Left cardiac atrium (tissue), 4 donors: ENCODE measurements at regions not wholly inside any gene's neighbourhood (a gene's known extent, or its start where the extent isn't known, plus 50 kb on each side); places are given as distances from the start of the nearest gene placed in this dataset.
A peak's percentile ranks its signal among the peaks of the same experiment; 100 is the strongest.

Source experiments
- ATAC-seq, 2 donors: fragments of 200-7000 bp; cut with Tn5 transposase; one replicate each; pipeline ENCODE4 v1.9.1; 2020; ENCODE audit warnings: mild to moderate bottlenecking in 2 of 2, moderate library complexity in 2 of 2
- DNase-seq: peaks from one replicate; pipeline ENCODE4 v3.0.0-alpha.2; 2020
- intact Hi-C, 2 donors: fragments of 100-400 bp; cut with DNase I; formaldehyde crosslinking; loops; one replicate each; pipeline versions ENCODE4 v1.14.1 to v1.15.1; 2022 to 2023
- donor health status: DM: no; HTN: yes; CAD: no.
- donor health status: DM: no; HTN: yes; CAD: no; lungs with severe emphysema.
- donor health status: DM: yes; HTN: yes; CAD: no.
- donor health status: Dilated cardiomyopathy.

DNA sequence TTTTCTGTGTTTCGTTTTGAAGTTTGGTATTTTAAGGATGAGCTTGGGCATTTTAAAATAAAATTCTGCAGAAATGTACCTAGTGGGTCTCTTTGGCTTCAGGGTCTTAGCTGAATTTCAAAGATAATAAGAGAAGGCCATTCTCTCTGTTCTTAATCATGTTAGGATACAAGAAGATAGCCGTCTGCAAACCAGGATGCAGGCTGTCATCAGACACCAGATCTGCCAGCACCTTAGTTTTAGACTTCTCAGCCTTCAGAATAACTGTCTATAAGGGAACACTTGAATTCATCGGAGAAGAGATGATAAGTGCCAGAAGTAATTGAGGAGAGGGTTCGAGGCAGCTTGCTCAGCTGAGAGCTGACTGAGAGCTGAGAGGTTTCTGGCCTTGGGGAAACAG is 202.1 kb downstream of the REEP3 start:
- intact Hi-C loops = loop anchor here in 1 of 2 donors (5.0 kb wide), 1 partner anchor 506 kb away; no protein-coding TSS in a partner anchor
- DNase-seq = no peak
- ATAC-seq = no peak

DNA sequence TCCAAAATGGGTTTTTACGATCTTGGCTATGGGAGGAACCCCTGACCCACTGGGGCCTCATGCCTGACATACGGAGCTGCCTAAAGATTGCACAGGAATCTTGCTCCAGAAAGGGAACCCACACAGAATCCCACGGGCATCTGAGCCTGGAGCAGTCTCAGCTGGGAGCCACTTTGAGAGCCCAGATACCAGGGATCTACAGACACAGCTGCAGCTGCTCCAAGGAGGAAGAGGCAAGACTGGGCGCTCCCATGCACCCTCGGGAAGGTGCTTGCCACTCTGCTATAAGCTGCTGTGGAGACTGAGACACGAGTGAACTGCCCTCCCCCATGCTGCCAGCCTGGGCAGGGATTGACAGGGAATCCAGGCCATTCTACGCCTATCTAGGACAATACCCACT is 202.5 kb downstream of the REEP3 start:
- intact Hi-C loops = loop anchor here in 1 of 2 donors (5.0 kb wide), 1 partner anchor 506 kb away; no protein-coding TSS in a partner anchor
- DNase-seq = no peak
- ATAC-seq = no peak

DNA sequence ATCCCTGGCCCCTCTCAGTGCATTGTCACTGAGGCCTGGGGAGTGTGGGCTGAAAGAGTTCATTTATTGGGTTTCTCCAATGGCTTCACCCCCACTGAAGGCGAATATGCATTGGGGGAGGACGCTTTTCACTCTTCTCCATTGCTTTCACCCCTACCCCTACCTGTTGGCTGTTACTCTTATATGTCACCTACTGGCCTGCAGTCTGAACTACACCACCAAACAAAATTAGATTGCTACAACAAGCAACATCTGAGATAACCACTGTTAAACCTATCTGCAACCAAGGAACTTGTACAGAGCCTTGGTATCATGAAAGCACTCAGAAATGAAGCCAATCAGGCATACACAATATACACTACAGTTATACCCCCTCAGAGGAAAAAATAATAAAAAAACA is 203.7 kb downstream of the REEP3 start:
- ATAC-seq = no peak
- intact Hi-C loops = loop anchor here in 1 of 2 donors (5.0 kb wide), 1 partner anchor 508 kb away; no protein-coding TSS in a partner anchor
- DNase-seq = no peak

DNA sequence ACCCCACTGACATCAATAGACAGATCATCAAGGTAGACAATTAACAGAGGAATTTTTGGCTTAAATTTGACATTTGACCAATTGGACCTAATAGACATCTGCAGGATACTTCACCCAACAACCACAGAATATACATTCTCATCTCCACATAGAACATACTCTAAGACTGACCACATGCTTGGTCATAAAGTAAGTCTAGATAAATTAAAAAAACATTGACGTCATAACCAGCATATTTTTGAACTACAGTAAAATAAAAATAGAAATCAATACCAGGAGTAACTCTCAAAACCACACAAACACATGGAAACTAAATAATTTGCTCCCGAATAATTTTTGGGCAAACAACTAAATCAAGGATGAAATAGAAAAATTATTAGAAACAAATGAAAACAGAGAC is 205.7 kb downstream of the REEP3 start:
- ATAC-seq (no peak), DNase-seq (no peak)
- intact Hi-C loops = no loop called here

DNA sequence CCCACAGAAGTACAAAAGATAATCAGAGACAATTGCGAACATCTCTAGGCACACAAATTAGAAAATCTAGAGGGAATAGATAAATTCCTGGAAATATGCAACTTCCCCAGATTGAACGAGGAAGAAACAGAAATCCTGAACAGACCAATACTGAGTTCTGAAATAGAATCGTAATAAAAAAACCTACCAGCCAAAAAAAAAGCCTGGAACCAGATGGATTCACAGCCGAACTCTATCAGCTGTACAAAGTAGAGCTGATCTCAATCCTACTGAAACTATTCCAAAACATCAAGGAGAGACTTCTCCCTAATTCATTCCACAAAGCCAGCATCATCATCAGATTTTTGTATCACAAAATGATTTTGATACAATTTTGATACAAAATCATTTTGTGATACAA is 206.4 kb downstream of the REEP3 start:
- ATAC-seq (no peak), DNase-seq (no peak)
- intact Hi-C loops = no loop called here

DNA sequence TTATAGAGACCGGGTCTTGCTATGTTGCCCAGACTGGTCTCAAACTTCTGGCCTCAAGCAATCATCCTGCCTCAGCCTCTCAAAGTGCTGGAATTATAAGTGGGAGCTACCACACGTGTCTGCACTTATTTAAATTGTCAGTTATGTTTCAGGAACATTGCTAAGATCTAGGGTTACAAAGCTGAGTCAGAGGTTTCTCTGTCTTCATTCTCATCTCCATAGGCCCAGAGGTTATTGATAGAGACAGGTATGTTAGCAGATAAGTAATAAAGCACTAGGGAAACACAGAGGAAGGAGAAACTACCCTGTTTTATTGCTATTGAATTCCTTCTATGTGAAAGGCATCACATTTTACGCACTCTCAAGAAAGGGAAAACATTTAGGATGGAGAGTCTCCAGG is 214.1 kb downstream of the REEP3 start:
- intact Hi-C loops = no loop called here
- no peak for ATAC-seq
- no peak for DNase-seq

DNA sequence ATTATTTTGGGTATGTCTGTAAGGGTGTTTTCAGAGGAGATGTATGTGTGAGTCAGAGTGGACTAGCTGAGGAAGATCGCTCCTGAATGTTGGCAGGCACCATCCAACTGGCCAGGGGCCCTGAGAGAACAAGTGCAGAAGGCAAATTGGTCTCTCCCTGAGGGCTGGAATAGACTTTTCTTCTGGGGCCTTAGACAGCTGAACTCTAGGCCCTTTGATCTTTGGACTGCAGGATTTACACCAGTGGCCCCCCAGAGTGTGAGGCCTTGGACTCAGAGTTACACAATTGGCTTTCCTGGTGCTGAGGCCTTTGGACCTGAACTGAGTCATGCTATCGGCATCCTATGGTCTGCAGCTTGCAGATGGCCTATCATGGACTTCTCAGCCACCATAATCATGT is 217.2 kb downstream of the REEP3 start:
- ATAC-seq (peak in 1 of 2 donors; percentile 87), DNase-seq (no peak)
- intact Hi-C loops = no loop called here

DNA sequence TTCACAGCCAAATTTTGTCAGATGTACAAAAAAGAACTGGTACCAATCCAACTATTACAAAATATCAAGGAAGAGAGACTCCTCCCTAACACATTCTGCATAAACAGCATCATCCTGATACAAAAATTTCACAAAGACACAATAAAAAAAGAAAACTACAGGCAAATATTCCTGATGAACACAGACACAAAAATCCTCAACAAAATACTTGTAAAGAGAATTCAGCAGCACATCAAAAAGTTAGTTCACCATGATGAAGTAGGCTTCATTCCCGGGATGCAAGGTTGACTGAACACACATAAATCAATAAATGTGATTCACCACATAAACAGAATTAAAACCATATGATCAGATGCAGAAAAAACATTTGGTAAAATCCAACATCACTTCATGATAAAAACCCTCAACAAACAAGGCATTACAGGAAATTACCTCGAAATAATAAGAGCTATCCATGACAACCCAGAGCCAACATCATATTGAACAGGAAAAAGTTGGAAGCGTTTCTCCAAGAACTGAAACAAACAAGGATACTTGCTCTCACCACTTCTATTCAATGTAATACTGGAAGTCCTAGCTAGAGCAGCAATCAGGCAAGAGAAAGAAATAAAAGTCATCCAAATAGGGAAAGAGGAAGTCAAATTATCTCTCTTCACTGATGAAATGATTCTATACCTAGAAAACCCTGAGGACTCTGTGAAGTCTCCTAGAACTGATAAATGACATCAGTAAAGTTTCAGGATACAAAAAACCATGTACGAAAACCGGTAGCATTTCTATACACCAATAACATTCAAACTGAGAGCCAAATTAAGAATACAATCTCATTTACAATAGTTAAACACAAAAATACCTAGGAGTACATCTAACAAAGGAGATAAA is 223.1 kb downstream of the REEP3 start:
- intact Hi-C loops = no loop called here
- ATAC-seq = peak in 1 of 2 donors; percentile 47
- DNase-seq = no peak

DNA sequence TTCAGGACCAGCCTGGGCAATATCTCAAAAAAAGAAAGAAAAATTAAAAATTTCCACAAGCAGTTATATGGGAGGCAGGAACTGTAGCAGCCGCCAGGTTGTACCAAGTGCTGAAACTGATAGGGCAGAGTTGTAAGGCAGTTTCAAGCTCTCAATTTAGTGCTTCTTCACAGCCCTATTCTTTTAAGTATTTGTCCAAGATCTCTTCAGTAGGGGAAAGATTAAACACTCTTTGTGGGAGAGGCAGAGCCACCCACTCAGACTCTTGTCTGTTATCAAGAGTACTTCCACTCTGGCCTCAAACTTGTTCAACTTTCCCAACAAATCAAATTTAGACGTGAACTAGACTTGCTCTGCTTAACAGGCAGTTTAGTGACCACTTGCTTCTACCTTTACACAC is 228.7 kb downstream of the REEP3 start:
- ATAC-seq = no peak
- DNase-seq = no peak
- intact Hi-C loops = no loop called here

DNA sequence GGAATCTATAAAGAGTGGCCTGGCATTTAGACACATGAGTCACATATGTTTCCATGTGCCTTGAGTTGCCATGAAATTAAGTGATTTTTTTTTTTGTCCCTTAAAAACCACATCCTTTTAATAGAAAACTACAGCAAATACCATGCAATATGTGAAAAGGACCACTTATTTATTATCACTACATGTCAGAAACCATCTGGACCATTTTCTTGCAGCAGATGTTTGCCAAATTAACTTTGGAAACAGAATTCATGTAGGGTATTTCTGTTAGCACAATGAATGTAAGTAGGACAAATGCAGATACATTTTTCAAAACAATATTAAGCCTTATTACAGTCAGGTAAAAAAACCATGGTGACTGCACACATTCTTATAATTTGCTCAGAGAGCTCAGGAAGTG is 230.6 kb downstream of the REEP3 start:
- ATAC-seq (no peak), DNase-seq (no peak)
- intact Hi-C loops = no loop called here

DNA sequence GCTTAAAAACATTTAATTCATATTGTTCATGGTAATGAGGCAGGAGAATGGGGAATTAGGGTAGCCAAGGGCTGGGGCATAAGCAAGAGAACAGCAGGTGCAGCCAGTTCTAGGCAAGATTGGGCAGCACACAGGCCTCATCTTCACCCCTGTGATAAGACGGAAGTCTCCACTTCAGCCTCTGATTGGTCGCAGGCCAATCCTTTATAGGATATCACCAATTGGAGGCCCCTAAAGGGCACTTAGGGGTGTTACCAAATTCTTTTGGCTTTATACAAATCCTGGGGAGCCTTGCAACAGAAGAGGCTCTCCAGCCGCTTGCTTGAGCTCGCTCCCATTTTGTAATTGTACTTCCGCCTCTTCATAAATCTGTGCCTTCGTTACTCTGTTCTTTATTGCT is 231.1 kb downstream of the REEP3 start:
- DNase-seq (no peak), ATAC-seq (no peak)
- intact Hi-C loops = no loop called here

DNA sequence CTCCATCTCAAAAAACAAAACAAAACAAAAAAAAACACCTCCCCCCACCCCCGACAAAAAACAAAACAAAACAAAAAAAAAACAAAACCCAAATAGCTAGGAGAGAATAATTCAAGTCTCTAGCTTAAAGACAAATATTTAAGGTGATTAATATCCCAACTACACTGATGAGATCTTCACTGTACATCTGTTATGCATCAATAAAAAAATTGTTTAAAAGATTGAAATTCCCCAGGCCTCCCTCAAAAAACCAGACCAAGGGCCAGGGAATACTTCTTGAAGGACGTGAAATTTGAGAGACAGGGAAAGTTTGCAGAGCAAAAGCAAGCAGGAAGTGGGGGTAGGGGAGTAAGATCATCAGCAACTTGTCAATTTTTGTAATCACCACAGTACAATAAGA is 232.6 kb downstream of the REEP3 start:
- no peak for DNase-seq
- no peak for ATAC-seq
- intact Hi-C loops = no loop called here

DNA sequence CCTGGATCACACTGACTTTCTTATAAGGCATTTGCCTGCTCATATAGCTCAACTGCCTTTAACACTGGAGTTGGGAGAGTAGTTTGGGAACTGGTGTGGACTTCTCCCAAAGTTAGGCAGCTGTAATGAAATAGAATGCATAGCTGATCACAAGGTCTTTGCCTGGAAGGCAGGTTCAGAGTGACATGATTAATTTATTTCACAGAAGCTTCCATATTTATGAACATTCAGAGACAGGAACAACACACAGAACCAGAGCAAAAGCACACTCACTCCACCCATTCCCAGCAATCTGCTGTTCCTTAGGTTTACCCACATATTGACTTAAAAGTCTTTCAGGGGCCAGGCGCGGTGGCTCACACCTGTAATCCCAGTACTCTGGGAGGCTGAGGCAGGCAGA is 234.2 kb downstream of the REEP3 start:
- DNase-seq (no peak), ATAC-seq (no peak)
- intact Hi-C loops = no loop called here

DNA sequence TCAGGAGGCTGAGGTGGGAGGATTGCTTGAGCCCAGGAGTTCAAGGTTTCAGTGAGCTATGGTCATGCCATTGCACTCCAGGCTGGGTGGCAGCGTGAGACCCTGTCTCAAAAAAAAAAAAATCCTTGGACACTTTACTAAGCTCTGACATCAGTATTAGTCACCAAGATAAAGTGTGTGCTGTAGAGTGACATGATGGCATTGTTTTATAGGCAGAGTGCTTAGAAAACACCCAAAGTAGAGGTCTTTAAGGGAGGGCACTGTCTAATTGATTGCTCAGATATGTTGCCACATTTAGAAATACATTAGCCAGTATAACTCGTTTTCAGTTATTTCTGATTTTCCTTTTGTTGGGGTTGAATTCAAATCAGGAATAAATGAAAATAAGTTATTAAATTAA is 235.9 kb downstream of the REEP3 start:
- DNase-seq = no peak
- ATAC-seq = no peak
- intact Hi-C loops = no loop called here

DNA sequence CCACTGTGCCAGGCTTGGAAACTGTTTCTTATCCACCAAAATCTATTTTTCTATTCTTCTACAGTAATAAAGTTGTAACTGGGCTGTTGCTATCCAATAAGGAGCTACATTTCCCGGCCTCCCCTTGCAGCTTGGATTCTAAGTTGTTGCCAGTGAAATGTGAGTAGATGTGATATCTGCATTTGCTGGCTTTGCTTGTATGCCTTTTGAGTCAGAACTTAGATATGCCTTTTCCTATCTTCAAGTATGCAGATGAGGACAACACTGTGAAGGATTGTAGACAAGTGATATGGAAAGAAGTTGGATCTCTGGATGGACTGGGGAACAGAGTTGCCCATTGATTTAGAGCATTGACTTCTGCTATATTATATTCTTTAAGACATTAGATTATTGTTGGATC is 236.9 kb downstream of the REEP3 start:
- ATAC-seq (peak in 1 of 2 donors; percentile 80), DNase-seq (no peak)
- intact Hi-C loops = no loop called here

DNA sequence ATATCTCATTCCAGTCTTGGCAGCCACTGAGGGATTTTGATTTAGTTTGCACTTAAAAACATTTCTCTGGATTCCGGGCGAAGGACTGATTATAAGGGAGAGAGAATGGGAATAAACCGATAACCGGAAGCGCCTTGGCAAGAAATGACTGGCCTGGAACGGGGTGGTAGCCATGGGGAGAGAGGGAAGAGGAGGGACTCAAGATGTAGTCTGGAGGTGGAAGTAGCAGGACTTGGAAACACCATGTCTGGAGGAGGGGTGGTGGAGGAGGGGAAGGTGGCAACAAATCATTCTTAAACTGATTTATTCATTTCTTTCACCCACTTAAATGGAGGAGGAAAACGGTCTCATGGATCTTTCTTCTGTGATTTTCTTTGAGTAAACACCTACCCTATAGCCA is 238.1 kb downstream of the REEP3 start:
- ATAC-seq (peak; percentile 20 to 68), DNase-seq (no peak)
- intact Hi-C loops = no loop called here

DNA sequence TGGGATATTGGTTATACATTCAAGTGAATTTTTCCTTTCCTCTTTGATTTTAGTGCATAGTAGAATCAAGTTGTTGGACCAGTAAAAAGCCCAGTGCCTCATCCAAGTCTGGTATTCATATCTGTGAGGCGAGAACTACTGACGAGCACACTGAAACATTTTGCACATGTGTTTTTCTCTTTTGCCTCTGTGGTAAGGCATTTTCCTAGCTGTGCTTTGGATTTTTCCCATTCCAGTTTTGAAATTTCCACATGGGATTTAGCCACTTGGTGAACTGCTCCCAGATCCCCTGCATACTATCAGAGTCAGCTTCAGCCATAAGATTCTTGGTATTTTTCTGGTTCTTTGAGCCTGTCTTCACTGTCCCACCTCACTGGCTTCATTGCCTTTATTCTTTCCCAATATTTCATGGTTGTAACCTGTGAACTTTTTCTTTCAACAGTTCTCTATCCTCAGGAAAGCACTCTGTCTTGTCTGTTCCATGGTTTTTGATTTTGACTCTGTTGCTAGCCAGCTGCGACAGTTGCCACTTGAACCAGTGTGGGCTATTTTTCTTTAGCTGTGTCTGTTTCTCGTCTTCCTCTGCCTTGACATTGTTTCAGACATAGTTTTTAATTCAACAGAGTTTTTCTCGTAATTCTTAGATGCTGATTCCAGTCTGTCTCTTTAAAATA is 239.0 kb downstream of the REEP3 start:
- ATAC-seq = peak; percentile 41 to 50
- intact Hi-C loops = no loop called here
- no peak for DNase-seq

DNA sequence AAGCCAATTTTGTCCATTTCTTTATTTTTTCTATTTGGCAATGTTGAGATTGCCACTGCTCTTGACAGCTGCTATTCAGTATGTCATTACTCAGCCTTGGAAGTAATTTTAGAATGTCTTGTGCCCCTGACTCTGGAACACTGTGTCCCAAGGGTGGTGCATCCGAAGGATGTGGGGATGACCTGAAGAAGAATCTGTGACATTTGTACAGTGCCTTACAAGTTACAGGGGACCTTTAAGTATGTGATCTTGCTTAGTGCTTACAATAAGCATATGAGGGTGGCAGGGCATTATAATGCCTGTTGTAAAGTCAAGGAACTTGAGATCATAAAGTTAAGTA is 239.5 kb downstream of the REEP3 start:
- peak in 1 of 2 donors; percentile 24 for ATAC-seq
- intact Hi-C loops = no loop called here

DNA sequence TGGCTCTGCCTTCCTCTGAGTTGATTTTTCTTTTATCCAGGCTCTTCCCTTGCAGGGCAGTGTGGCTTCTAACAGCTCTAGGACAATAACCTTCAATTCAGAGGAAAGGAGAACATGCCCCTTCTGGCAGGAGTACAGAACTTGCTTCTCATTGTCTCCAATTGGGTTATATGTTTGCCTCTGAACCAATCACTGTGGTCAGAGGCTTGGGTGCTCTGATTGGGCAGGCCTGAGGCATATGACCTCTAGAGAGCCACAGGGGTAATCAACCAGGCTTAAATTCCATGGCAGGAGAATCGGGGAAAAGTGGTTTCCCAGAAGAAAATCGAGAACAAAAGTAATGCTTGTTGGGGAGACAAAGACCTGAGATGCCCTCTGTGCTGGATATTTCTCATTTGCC is 240.0 kb downstream of the REEP3 start:
- no peak for ATAC-seq
- intact Hi-C loops = no loop called here
- DNase-seq = no peak

More for the DNA sequence above, 239.5 kb downstream of the REEP3 start:
- DNase-seq = no peak

DNA sequence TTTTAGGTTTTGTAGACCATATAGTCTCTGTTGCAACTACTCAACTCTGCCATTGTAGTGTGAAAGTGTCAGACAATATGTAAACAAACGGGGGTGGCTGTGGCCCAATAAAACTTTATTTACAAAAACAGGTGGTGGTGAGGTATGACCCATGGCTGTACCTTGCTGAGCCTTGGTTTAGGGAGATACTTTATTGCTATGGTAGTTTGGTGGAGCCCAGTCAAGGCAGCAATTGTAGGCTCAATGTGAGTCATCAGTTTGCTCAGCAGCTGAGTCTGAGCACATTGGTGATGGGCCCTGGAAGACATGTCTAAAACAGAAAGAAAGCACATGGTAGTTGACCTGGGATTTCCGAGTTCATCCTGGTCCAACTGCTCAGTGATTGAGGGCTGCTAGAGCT is 242.5 kb downstream of the REEP3 start:
- intact Hi-C loops = no loop called here
- ATAC-seq (no peak), DNase-seq (no peak)

DNA sequence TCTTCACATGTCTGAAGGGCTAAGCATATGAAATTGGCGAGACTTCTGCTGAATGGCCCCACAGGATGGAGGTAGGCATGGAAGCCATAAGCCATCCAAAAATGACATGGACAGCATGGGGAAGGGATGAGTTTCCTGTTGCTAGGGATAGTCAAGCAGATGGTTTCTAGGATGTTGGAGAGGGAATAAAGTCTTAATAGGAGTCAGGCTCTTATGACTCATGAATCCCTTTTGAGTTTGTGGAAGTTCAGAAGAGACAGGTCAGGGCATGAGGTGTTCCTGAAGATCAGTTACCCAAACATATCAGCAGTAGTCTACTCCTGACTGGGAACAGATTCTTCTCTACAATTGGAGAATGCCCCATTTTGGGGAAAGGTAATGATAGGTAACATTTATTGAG is 243.9 kb downstream of the REEP3 start:
- intact Hi-C loops = no loop called here
- no peak for ATAC-seq
- no peak for DNase-seq
